IMR-90 (cell line): ENCODE measurements at regions not wholly inside any gene's neighbourhood (a gene's known extent, or its start where the extent isn't known, plus 50 kb on each side); places are given as distances from the start of the nearest gene placed in this dataset.

Experiments
- ATAC-seq: fragments of 200-7000 bp; cut with Tn5 transposase; 2 replicates; pipeline ENCODE4 v1.9.1; 2020; ENCODE audit warnings: low read depth, mild to moderate bottlenecking, moderate library complexity
- BruUV-seq: library from RNA; stranded (reverse); fragments of 400-500 nt; replicated peaks from 2 replicates; lab custom pipeline; 2021; lab: Mats Ljungman, UMichigan
- CTCF ChIA-PET: fragments of 300-600 bp; formaldehyde crosslinking; extraction: SDS; loops from one replicate; lab custom pipeline; 2021; ENCODE audit warnings: antibody characterized with exemption; lab: Yijun Ruan, JAX
- POLR2A ChIA-PET: fragments of 300-600 bp; sonication (Branson Sonifier 250); formaldehyde crosslinking; loops from one replicate; lab custom pipeline; 2022; ENCODE audit warnings: antibody characterized with exemption; ENCODE audit not compliant: unreplicated experiment; lab: Charles Lee
- DNase-seq: peaks from one replicate; pipeline ENCODE4 v3.0.0; 2013
- H2AFZ ChIP-seq: replicated peaks from 2 replicates; pipeline ENCODE3; 2013; ENCODE audit warnings: low read length, mild to moderate bottlenecking; ENCODE audit not compliant: poor library complexity
- H2AK5ac ChIP-seq: 2 replicates; pipeline ENCODE4 v1.6.1; 2013; ENCODE audit warnings: low read depth, low read length, inconsistent platforms
- H2AK9ac ChIP-seq: replicated peaks from 2 replicates; pipeline ENCODE3; 2013; ENCODE audit warnings: mild to moderate bottlenecking, low read depth, low read length, moderate library complexity; ENCODE audit not compliant: poor library complexity
- H2BK120ac ChIP-seq: 2 replicates; pipeline ENCODE4 v1.6.1; 2013; ENCODE audit warnings: low read depth, low read length, inconsistent platforms
- H2BK15ac ChIP-seq: 3 replicates; pipeline ENCODE4 v1.6.1; 2013; ENCODE audit warnings: low read depth, low read length, inconsistent platforms
- H2BK20ac ChIP-seq: 2 replicates; pipeline ENCODE4 v1.6.1; 2013; ENCODE audit warnings: low read depth, mild to moderate bottlenecking, inconsistent platforms, low read length, moderate library complexity
- H2BK5ac ChIP-seq: 2 replicates; pipeline ENCODE4 v1.6.1; 2013; ENCODE audit warnings: mild to moderate bottlenecking, low read depth, low read length, inconsistent platforms; ENCODE audit not compliant: poor library complexity, severe bottlenecking
- H3K14ac ChIP-seq: replicated peaks from 2 replicates; pipeline ENCODE4 v1.6.1; 2013; ENCODE audit warnings: low read depth, low read length, inconsistent platforms
- H3K18ac ChIP-seq: 2 replicates; pipeline ENCODE4 v1.6.1; 2013; ENCODE audit warnings: low read depth, low read length, control low read depth
- H3K23ac ChIP-seq: 2 replicates; pipeline ENCODE4 v1.6.1; 2013; ENCODE audit warnings: low read depth, low read length, inconsistent platforms
- H3K27ac ChIP-seq: 2 replicates; pipeline ENCODE4 v1.5.1; 2013; ENCODE audit warnings: mild to moderate bottlenecking, control low read depth, low read length; ENCODE audit not compliant: insufficient read depth
- H3K27me3 ChIP-seq: 2 replicates; pipeline ENCODE4 v1.6.1; 2013; ENCODE audit warnings: low read length; ENCODE audit not compliant: control insufficient read depth, insufficient read depth
- H3K36me3 ChIP-seq: 2 replicates; pipeline ENCODE4 v1.6.1; 2013; ENCODE audit warnings: low read length, mixed read lengths; ENCODE audit not compliant: control insufficient read depth, insufficient read depth
- H3K4ac ChIP-seq: 2 replicates; pipeline ENCODE4 v1.6.1; 2013; ENCODE audit warnings: low read depth, low read length, inconsistent platforms
- H3K4me1 ChIP-seq: 2 replicates; pipeline ENCODE4 v1.6.1; 2013; ENCODE audit warnings: low read length, mixed read lengths; ENCODE audit not compliant: control insufficient read depth, insufficient read depth
- H3K4me2 ChIP-seq: 2 replicates; pipeline ENCODE4 v1.6.1; 2013; ENCODE audit warnings: low read depth, mild to moderate bottlenecking, control low read depth, low read length, moderate library complexity
- H3K4me3 ChIP-seq: 2 replicates; pipeline ENCODE4 v1.5.1; 2013; ENCODE audit warnings: low read depth, mild to moderate bottlenecking, control low read depth, low read length, moderate library complexity; ENCODE audit not compliant: insufficient read depth
- H3K56ac ChIP-seq: 2 replicates; pipeline ENCODE4 v1.6.1; 2013; ENCODE audit warnings: low read length, inconsistent platforms; ENCODE audit not compliant: insufficient read depth; ENCODE audit errors: extremely low read depth
- H3K79me1 ChIP-seq, 2 experiments: 2 replicates each; pipeline ENCODE4 v1.6.1; 2013; ENCODE audit warnings: low read length in 2 of 2, inconsistent platforms in 1 of 2, low read depth in 1 of 2
- H3K9ac ChIP-seq: 2 replicates; pipeline ENCODE4 v1.6.1; 2013; ENCODE audit warnings: low read depth, low read length, control low read depth
- H3K9me1 ChIP-seq: 2 replicates; pipeline ENCODE4 v1.6.1; 2013; ENCODE audit warnings: low read length, inconsistent platforms; ENCODE audit not compliant: insufficient read depth
- H3K9me3 ChIP-seq: 2 replicates; pipeline ENCODE4 v1.6.1; 2013; ENCODE audit warnings: low read length; ENCODE audit not compliant: control insufficient read depth, insufficient read depth
- H4K20me1 ChIP-seq: 2 replicates; pipeline ENCODE4 v1.6.1; 2013; ENCODE audit warnings: low read length, inconsistent platforms; ENCODE audit not compliant: insufficient read depth
- H4K5ac ChIP-seq: 2 replicates; pipeline ENCODE4 v1.6.1; 2013; ENCODE audit warnings: mild to moderate bottlenecking, low read depth, low read length, control low read depth
- H4K8ac ChIP-seq, 2 experiments: 2 replicates each; pipeline ENCODE4 v1.6.1; 2013; ENCODE audit warnings: low read depth in 2 of 2, low read length in 2 of 2, control low read depth in 1 of 2, inconsistent platforms in 1 of 2
- H4K91ac ChIP-seq: 2 replicates; pipeline ENCODE4 v1.6.1; 2013; ENCODE audit warnings: low read depth, low read length, inconsistent platforms; ENCODE audit not compliant: insufficient read depth
- CEBPB ChIP-seq: IDR thresholded peaks from 2 replicates; pipeline ENCODE4 v1.6.1; 2012; ENCODE audit warnings: low read depth, low read length, improper control_type of control experiment
- CTCF ChIP-seq: conservative IDR thresholded peaks from 2 replicates; pipeline ENCODE4 v1.5.1; 2012; ENCODE audit warnings: mild to moderate bottlenecking, low read depth, low read length, improper control_type of control experiment
- MAZ ChIP-seq: IDR thresholded peaks from 2 replicates; pipeline ENCODE4 v1.6.1; 2012; ENCODE audit warnings: low read depth, mild to moderate bottlenecking, low read length, improper control_type of control experiment, moderate library complexity, borderline replicate concordance
- RAD21 ChIP-seq: IDR thresholded peaks from 2 replicates; pipeline ENCODE4 v1.6.1; 2012; ENCODE audit warnings: low read length, improper control_type of control experiment
- dilution Hi-C: fragments of 300-500 bp; cut with HindIII; formaldehyde crosslinking; loops from one replicate; pipeline ENCODE4 v1.14.3; 2018; ENCODE audit warnings: low sequenced_read_pairs; ENCODE audit not compliant: unreplicated experiment
- in situ Hi-C: fragments of 300-500 bp; cut with MboI; formaldehyde crosslinking; loops from 3 replicates; pipeline ENCODE4 v1.14.3; 2019; ENCODE audit warnings: low sequenced_read_pairs, inconsistent platforms, mixed read lengths
- intact Hi-C: fragments of 100-400 bp; cut with micrococcal nuclease; formaldehyde crosslinking; loops from 2 replicates; pipeline ENCODE4 v1.10.0; 2022
- TF ChIP-seq, protein P1 (sequence below): fragments of 150-350 bp; IDR thresholded peaks from 2 replicates; pipeline ENCODE4 v1.6.1; 2017; ENCODE audit warnings: mild to moderate bottlenecking, antibody characterized with exemption, low read length, low read depth

DNA sequence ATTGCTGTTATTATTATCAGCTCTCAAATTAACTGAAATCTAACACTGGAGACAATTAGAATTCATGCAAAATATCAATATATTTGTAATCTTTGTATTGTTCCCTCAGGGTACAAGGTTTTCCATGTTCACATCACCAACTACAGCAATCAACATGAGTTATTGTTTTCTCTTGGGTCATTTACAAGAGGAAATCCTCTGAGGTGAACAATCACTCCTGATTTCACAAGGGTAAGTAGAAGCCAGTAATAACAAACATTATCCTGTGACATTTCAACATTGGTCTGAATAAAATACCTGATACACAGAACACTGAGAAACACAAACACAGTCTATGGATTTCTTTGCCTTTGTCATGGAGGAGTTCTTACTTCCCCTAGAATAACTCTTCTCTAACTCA, 174.0 kb downstream of the SUCNR1 start:
- Histone ChIP-seq H3K4me1 (peaks cover 8% of the 10 kb centered on the region), H3K79me1 (no peaks in the 10 kb centered on the region), H4K91ac (no peak overlapping the region), H4K20me1 (no peaks in the 10 kb centered on the region), H3K9me1 (peaks cover 4% of the 10 kb centered on the region), H2BK5ac (peak overlapping the region; percentile 19), H2AK9ac (no peak overlapping the region), H3K36me3 (no peaks in the 10 kb centered on the region), H3K23ac (no peak overlapping the region), H3K27ac (no peak overlapping the region), H3K18ac (no peak overlapping the region), H3K14ac (no peak overlapping the region), H2BK120ac (no peak overlapping the region), H3K4me3 (no peak overlapping the region), H4K5ac (no peak overlapping the region), H3K27me3 (no peaks in the 10 kb centered on the region), H3K4me2 (no peak overlapping the region), H3K56ac (no peak overlapping the region), H2AFZ (no peak overlapping the region), H2AK5ac (no peak overlapping the region), H3K9me3 (no peaks in the 10 kb centered on the region), H3K4ac (no peak overlapping the region), H3K9ac (no peak overlapping the region), H4K8ac (no peak overlapping the region), H2BK15ac (no peak overlapping the region), H2BK20ac (no peak overlapping the region)
- dilution Hi-C loops (no loop called here), intact Hi-C loops (no loop called here), in situ Hi-C loops (no loop called here)
- CTCF ChIA-PET = interaction anchor here (0.6 kb wide), 1 partner anchor 90 kb away, joined by 3 read pairs; no protein-coding TSS in a partner anchor
- POLR2A ChIA-PET = no interaction called here
- ATAC-seq (no peak), DNase-seq (peak; percentile 68)
- TF ChIP-seq CTCF = no peak
- TF ChIP-seq, protein P1, sequence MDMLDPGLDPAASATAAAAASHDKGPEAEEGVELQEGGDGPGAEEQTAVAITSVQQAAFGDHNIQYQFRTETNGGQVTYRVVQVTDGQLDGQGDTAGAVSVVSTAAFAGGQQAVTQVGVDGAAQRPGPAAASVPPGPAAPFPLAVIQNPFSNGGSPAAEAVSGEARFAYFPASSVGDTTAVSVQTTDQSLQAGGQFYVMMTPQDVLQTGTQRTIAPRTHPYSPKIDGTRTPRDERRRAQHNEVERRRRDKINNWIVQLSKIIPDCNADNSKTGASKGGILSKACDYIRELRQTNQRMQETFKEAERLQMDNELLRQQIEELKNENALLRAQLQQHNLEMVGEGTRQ = no peak
- peak; percentile 74 for TF ChIP-seq CEBPB
- no peak for TF ChIP-seq MAZ
- no peak for TF ChIP-seq RAD21
- BruUV-seq = no TSS peak
